Right cardiac atrium (tissue), 5 donors: ENCODE measurements at regions not wholly inside any gene's neighbourhood (a gene's known extent, or its start where the extent isn't known, plus 50 kb on each side); places are given as distances from the start of the nearest gene placed in this dataset.

Source experiments
- ATAC-seq, 2 donors: fragments of 200-7000 bp; cut with Tn5 transposase; one replicate each; pipeline versions ENCODE4 v1.8.0 to v1.9.1; 2020; ENCODE audit warnings: moderate library complexity in 2 of 2, mild to moderate bottlenecking in 1 of 2
- DNase-seq, 3 donors: peaks; one replicate each; pipeline ENCODE4 v3.0.0-alpha.2; 2020
- H3K27ac ChIP-seq: one replicate; pipeline ENCODE4 v1.5.1; 2013; ENCODE audit warnings: mild to moderate bottlenecking, low read length, control low read depth, moderate library complexity
- H3K27me3 ChIP-seq: one replicate; pipeline ENCODE4 v1.6.1; 2013; ENCODE audit not compliant: control insufficient read depth, insufficient read depth
- H3K4me1 ChIP-seq: one replicate; pipeline ENCODE4 v1.6.1; 2013; ENCODE audit warnings: low read length; ENCODE audit not compliant: control insufficient read depth, insufficient read depth
- H3K4me3 ChIP-seq: one replicate; pipeline ENCODE4 v1.5.1; 2013; ENCODE audit warnings: low read length, control low read depth
- H3K9me3 ChIP-seq: one replicate; pipeline ENCODE4 v1.6.1; 2013; ENCODE audit warnings: low read length; ENCODE audit not compliant: control insufficient read depth
- WGBS: extraction: QIAGEN DNeasy Blood & Tissue Kit; methylation state at CpG from one replicate; pipeline ENCODE4 v1.1.7; 2013; 5-methylcytosine and 5-hydroxymethylcytosine counted together
- intact Hi-C, 4 donors: fragments of 100-400 bp; cut with DNase I; formaldehyde crosslinking; loops; one replicate each; pipeline versions ENCODE4 v1.11.0 to v1.14.0; 2022 to 2023
- donor health status: healthy with polysubstance abuse.
- donor health status: DM: no; HTN: yes; CAD: no.
- donor health status: DM: no; HTN: no; CAD: no.
- donor health status: DM: no; HTN: yes; CAD: no; lungs with severe emphysema.
- donor health status: DM: yes; HTN: yes; CAD: no.

DNA sequence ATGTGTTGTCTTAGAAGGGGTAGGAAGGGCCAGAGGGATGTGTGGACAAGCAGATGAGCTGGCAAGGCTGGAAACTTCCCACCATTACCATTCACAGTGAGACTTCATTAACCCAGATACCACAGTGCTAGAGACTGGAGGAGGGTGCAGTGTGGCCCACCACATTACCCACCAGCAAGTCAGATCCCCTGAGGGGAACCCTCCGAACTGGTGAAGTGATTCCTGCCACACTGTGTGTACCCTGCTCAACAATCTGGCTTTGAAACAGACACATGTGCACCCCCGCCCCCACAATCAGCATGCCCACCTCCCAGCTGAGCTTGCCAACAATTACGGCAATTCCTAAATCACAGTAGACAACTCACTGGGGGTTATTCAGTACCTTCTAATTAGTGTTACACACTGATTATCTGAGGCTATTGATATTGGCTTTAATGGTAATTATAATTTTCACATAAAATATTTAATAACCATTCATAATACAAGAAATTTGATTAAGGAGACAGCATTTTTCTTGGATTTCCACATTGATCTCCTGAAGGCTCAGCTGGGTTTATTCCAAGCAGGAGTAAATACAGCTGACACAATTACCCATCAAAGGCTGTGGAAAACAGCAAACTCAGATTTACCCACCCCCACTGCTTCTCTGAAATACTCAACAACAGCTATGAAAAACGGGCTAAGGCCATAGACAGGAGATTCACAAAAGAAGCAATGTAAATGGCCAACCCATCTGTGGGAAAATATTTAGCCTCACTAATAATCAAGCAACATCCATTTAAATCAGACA, 169.3 kb upstream of the FSTL4 start:
- no peaks in the 10 kb centered on the region for H3K9me3 ChIP-seq

DNA sequence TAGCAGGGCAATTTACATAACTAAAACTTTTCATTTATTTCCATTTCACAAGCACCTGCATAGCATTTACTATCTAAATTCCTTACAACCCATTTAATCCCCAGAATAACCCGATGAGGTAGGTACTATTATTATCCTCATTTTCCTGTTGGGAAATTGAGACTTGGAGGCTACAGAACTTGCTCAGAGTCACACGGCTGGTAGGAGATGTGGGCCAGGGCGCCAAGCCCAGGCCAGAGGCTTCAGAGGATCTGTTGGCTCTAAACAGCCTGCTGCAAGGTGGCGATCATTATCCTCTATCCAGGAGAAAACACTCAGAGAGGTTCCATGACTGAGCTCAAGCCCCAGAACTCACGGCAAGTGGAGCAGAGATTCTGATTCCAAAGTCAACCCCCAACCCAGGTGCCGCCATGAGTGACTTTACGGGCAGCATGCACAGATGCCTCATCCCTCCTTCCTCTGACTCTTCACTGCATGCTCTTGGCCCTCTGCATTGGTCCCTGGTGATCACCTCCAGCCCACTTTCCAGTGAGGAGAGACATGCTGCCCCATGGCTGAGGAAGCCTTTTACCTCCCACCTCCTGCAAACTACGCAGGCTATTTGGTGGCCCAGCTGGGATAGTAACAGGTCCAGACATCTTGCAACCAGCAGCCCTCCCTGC, 168.4 kb upstream of the FSTL4 start:
- Histone ChIP-seq H3K9me3 (no peaks in the 10 kb centered on the region), H3K27ac (no peak overlapping the region), H3K4me3 (no peak overlapping the region), H3K4me1 (no peaks in the 10 kb centered on the region), H3K27me3 (no peaks in the 10 kb centered on the region)
- intact Hi-C loops = no loop called here
- DNase-seq (no peak), ATAC-seq (no peak)
- 87% methylated on average over 8 of the region's 8 CpGs for WGBS

More for the DNA sequence above, 169.3 kb upstream of the FSTL4 start:
- intact Hi-C loops = no loop called here
- Histone ChIP-seq H3K27ac (no peak overlapping the region), H3K4me1 (no peaks in the 10 kb centered on the region), H3K27me3 (no peaks in the 10 kb centered on the region), H3K4me3 (no peak overlapping the region)
- ATAC-seq (no peak), DNase-seq (no peak)
- 82% methylated on average over 4 of the region's 4 CpGs for WGBS

DNA sequence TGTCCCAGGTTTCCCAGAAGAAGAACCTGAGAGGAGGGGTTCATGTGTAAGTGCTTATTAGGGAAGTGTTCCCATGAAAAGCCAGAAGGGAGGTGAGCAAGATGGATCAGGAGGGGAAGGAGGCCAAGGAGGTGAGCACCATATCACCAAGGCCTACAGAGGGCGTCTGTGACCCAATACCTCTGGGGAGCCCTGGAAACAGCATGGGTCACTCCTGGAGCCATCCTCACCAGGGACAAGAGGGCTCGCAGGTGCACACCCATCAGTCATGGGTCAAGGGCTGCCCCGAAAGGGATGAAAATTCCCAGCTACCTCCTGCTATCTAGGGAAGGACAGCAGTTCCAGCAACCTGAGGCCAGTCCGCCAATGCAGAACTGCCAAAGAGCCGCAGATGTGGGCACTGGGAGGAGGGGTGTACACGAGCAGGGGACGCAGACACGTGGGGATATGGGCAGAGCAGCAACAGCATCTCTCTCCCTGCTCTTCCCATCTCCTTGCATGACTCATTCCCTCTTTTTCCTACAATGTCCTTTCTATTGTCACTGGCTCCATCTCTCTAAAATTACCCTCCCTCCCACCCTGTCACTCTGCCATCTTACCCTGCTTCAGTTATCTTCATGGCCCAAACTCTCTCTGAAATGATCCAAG, 167.6 kb upstream of the FSTL4 start:
- Histone ChIP-seq H3K27ac (no peak overlapping the region), H3K4me1 (no peaks in the 10 kb centered on the region), H3K9me3 (no peaks in the 10 kb centered on the region), H3K4me3 (no peak overlapping the region), H3K27me3 (no peaks in the 10 kb centered on the region)
- ATAC-seq = no peak
- intact Hi-C loops = no loop called here
- no peak for DNase-seq
- 81% methylated on average over 8 of the region's 8 CpGs for WGBS

DNA sequence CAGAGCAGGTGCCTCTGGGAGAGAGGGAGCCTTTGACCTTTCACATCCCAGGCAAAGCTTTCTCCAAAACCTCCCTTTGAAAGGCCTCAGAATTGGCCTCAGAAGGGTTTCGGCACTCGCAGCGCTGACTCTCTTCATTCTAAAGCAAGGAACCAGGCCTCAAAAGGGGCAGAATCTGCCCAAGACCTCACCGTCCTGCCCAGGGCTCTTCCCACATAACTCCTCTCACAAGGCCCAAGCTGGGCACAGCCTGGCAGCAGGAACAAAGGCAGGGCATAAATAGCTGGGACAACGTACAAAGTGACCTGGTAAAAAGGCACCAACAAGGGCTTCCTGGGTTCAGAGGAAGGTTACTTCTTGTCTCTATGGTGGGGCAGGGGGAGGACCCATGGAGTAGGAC, 166.3 kb upstream of the FSTL4 start:
- WGBS = 87% methylated on average over 5 of the region's 5 CpGs
- no peak overlapping the region for H3K27ac ChIP-seq
- intact Hi-C loops = no loop called here
- no peaks in the 10 kb centered on the region for H3K27me3 ChIP-seq
- H3K4me1 ChIP-seq = no peaks in the 10 kb centered on the region
- no peak overlapping the region for H3K4me3 ChIP-seq
- DNase-seq = no peak
- ATAC-seq = no peak
- H3K9me3 ChIP-seq = no peaks in the 10 kb centered on the region

DNA sequence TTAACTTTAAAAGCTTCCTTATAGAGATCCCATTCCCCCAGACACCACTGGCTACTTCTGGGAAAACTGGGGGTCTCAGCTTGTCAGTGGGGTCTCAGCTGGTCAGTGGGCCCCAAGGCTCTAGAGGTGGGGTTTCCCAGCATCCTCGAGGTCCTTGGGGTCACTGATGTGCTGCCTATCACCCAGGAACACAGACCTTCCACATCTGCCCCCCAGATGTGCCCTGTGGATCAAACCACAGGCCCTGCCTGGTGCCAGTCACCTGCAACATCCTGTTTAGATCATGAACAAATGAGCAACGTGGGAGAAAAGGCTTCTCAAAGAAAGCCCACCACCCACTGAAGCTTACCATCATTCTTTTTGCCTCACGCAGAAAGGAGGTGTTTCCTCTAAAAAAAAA, 165.6 kb upstream of the FSTL4 start:
- Histone ChIP-seq H3K4me1 (no peaks in the 10 kb centered on the region), H3K27me3 (no peaks in the 10 kb centered on the region), H3K9me3 (no peaks in the 10 kb centered on the region), H3K27ac (no peak overlapping the region), H3K4me3 (no peak overlapping the region)
- no peak for DNase-seq
- intact Hi-C loops = no loop called here
- ATAC-seq = no peak
- 56% methylated on average over 3 of the region's 3 CpGs for WGBS

DNA sequence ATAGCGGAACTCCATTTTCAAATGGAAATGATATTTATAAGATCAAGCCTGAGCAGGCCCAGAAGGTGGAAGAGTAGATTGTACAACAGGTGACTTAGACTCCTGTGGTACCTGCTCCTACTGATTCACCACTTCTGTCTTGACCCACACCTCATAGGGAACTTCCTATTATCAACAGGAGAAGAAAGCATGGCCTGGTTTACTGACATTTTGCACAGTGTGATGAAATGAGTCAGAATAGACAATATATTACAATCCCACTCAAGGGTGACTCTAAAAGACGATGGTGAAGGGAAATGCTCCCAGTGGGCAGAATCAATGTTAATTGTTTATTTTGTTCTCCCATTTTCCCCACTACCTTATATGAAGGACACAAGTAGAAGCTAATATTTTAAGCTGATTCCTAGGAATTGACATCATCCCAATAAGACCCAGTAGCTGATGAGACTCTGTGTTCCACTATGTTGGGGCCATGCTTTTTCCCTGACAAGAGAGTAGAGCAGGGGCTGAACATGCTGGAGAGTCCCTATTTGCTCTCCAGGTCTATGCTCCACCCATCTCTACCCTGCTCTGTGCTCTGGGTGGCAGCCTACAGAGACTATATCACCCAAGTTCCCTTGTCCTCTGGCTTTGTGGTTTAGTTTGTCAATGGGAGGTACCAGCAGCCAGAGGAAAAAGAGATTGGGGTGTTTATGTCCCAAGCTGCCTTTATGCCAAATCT, 163.4 kb upstream of the FSTL4 start:
- Histone ChIP-seq H3K9me3 (no peaks in the 10 kb centered on the region), H3K27me3 (no peaks in the 10 kb centered on the region), H3K4me3 (no peak overlapping the region), H3K27ac (no peak overlapping the region), H3K4me1 (no peaks in the 10 kb centered on the region)
- no peak for ATAC-seq
- DNase-seq = no peak
- intact Hi-C loops = no loop called here
- 88% methylated on average over 2 of the region's 2 CpGs for WGBS

DNA sequence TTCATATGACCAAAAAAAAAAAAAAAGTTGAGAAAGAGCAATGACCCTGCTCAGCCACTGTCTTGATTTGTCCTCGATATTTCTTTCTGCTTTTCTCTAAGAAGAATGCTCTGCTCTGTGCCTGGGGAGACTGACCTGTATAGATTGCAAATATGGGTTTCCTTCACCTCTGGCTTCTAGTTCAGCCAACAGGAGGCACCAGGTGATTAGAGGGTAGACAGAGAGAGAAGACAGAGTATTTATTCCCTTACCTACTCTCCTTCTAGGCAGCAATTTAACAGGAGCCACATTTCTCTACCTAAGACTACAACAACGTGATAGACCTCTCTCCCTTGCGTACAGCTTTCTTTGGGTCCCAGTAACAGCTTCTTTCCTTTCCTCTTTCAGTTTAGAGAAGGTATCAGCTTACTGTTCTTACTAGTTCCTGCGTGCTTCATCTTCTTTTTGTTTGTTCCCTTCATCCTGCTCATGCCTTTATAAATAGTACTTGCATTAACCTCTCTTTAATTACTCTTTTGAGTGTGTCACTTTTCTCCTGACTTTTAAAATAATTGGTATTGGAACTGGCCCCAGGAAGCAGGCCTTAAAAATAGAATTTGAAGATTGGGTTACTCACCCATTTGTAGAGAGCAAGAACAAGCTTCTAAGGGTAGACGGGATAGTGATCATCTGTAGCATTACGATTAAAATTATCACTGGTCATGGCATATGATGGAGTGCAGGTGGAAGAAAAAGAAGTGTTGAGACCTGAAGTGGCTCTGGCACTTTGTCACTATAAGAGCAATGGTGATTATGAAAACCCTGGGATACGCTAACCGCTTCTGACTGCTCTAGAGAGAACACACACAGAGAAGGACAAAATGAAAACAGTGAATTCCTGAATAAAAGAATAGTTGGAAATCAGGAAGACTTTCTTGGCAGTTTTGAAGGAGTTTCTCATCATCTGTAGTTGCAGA, 161.2 kb upstream of the FSTL4 start:
- Histone ChIP-seq H3K27ac (no peak overlapping the region), H3K9me3 (no peaks in the 10 kb centered on the region), H3K4me3 (no peak overlapping the region), H3K4me1 (no peaks in the 10 kb centered on the region), H3K27me3 (no peaks in the 10 kb centered on the region)
- DNase-seq (no peak), ATAC-seq (no peak)
- 71% methylated on average over 8 of the region's 8 CpGs for WGBS
- intact Hi-C loops = no loop called here

DNA sequence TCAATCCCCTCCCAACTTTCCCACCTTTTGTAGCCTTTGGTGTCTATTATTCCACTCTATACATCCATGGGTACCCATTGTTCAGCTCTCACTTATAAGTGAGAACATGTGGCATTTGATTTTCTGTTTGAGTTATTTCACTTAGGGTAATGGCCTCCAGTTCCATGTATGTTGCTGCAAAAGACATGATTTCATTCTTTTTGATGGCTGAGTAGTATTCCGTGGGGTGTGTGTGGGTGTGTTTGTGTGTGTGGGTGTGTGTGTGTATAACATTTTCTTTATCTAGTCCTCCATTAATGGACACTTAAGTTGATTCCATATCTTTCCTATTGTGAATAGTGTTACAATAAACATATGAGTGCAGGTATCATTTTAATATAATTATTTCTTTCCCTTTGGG, 157.5 kb upstream of the FSTL4 start:
- Histone ChIP-seq H3K9me3 (no peaks in the 10 kb centered on the region), H3K27me3 (no peaks in the 10 kb centered on the region), H3K4me3 (no peak overlapping the region), H3K27ac (no peak overlapping the region), H3K4me1 (no peaks in the 10 kb centered on the region)
- intact Hi-C loops = no loop called here
- DNase-seq = no peak
- no peak for ATAC-seq
- 89% methylated on average over 1 of the region's 1 CpG for WGBS

DNA sequence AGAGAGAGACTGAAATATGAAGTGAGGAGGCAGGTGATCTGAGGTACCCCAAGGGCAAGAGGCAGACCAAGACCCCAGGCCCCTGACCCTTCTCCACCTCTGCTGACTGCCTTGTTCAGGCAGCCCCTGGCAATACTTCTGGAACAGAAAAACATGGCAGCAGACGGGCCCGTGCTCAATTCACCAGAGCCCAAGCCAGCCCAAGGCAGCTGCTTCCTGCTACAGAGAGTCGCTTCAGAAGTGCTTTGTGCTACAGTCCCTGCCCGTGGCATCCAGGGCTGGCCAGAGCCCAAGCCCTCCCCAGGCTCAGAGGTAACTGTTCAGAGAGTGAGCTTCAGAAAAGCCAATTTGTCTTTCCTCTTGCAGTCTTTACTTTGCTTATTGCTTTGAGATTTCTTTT, 151.4 kb upstream of the FSTL4 start:
- 36% methylated on average over 4 of the region's 4 CpGs for WGBS
- intact Hi-C loops = no loop called here
- peak; percentile 40 to 50 for ATAC-seq
- H3K27me3 ChIP-seq = no peaks in the 10 kb centered on the region
- H3K4me3 ChIP-seq = no peak overlapping the region
- H3K4me1 ChIP-seq = no peaks in the 10 kb centered on the region
- H3K27ac ChIP-seq = no peak overlapping the region
- DNase-seq = no peak
- no peaks in the 10 kb centered on the region for H3K9me3 ChIP-seq

DNA sequence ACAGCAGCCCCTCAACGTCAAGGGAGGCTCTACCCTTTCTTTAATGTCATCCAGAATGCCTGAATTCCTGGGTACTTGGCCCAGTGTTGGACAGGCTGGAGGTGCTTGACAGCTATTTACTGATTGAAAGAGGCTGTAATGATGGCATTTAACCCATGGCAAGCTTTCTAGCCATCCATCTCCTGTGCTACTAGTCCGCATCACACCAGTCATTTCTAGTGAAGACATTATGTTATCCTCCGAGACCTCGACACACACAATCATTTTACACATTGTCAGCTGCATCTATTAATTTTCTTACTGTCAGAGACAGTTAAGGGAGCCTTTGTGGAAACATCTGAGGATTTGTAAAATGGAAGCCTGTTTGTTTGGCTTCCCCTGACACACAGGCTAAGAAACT, 149.3 kb upstream of the FSTL4 start:
- 77% methylated on average over 4 of the region's 4 CpGs for WGBS
- intact Hi-C loops = no loop called here
- Histone ChIP-seq H3K27ac (no peak overlapping the region), H3K9me3 (no peaks in the 10 kb centered on the region), H3K4me3 (no peak overlapping the region), H3K4me1 (no peaks in the 10 kb centered on the region), H3K27me3 (no peaks in the 10 kb centered on the region)
- no peak for DNase-seq
- no peak for ATAC-seq
